C1 segment of cervical spinal cord (tissue), 14 donors: ENCODE measurements at regions not wholly inside any gene's neighbourhood (a gene's known extent, or its start where the extent isn't known, plus 50 kb on each side); places are given as distances from the start of the nearest gene placed in this dataset.

Experiments
- DNase-seq, 14 donors: peaks; one replicate each; lab custom pipeline; 2025; lab: John Stamatoyannopoulos, UW

DNA sequence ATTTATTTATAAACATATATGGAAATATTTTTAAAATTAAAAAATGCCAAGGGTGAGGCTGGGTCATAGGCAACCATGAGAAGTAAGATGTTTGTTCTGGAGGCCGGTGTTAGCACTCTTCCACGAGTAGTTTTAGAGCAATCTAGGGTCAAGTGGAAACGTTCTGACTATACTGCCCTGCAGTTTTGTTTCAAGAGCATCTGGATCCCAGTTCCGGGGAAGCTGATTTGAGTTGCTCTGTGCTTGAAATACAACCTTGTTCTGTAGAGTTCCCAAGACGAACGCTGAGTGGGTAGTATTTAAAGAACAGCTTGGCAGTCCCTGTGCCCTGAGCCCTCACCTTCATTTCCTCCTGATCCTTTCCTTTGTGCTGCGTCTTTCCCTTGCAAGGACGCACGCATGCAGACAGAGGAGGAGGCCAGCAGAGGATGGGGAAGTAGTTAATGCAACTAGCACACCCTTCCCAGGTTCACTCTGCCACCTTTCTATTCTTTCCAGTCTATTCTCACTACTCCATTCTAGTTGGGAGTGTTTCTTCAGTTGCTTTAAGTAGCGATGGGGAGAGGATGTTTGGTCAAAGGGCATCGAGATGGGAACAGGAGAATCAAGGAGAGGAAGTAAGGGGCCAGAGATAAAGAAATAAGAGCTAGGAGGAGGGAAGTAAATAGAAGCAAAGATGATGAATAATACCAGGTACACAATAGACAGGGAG is 68.3 kb upstream of the ZSWIM6 start:
- no peak for DNase-seq

- no peak for DNase-seq
Measured at GRCh38 chr5:61264273-61264661, 67.8 kb upstream of the ZSWIM6 start.

DNA sequence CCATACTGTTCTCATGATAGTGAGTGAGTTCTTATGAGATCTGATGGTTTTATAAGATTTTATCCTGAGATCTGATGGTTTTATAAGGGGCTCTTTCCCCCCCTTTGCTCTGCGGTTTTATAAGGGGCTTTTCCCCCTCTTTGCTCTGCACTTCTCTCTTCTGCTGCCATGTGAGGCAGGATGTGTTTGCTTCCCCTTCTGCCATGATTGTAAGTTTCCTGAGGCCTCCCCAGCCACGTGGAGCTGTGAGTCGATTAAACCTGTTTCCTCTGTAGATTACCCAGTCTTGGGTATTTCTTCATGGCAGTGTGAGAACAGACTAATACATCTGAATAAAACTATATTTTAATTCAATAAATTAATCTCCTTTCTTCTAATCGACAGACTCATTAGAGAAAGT is 64.9 kb upstream of the ZSWIM6 start:
- no peak for DNase-seq

- DNase-seq, result no peak
Measured at GRCh38 chr5:61268871-61269270, 63.2 kb upstream of the ZSWIM6 start.

- DNase-seq, result no peak
Measured at GRCh38 chr5:61270510-61271165, 61.4 kb upstream of the ZSWIM6 start.

GRCh38 chr5:61272688-61273087 is 59.4 kb upstream of the ZSWIM6 start:
- no peak for DNase-seq

GRCh38 chr5:61273279-61273975 is 58.6 kb upstream of the ZSWIM6 start:
- DNase-seq, result no peak

GRCh38 chr5:61274511-61274911 is 57.5 kb upstream of the ZSWIM6 start:
- DNase-seq, result no peak

GRCh38 chr5:61275841-61276240 is 56.2 kb upstream of the ZSWIM6 start:
- DNase-seq, result peak in 6 of 14 donors; percentile 21 to 66 (median 55)

DNA sequence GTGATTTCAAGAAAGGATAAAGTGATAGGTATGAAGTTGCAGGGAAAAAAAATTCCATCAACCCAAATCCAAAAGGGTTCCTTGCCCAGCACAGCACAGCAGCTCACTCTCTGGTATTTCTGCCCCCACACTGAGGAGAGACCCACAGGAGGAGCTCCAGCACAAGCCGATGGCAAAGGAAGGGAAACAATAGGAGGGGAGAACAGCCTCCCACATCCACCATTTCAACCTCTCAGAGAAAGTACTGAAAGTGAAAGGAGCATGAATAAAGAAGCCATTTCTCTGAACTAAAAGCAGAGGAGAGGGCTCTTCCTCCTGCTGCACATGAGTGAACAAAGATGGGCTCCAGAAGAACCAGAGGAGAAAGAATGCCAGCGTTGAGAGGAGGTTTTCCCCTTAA is 54.9 kb upstream of the ZSWIM6 start:
- peak in 2 of 14 donors; percentile 10 to 16 for DNase-seq

DNA sequence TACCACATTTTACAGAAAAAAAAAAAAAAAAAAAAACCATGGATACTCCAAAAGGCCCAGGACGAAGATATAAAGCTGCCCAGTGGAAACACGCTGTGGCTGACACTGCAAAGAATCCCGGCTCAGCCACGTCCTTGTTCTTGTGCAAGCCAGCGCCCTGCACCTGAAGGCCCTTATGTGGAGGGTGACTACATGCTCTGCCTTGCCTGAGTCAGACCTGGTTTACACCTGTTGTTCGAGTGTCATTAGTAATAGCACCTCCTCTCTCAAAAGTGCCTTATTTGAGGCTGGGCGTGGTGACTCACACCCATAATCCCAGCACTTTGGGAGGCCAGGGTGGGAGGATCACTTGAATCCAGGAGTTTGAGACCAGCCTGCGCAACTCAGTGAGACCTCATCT is 54.3 kb upstream of the ZSWIM6 start:
- DNase-seq, result no peak

DNA sequence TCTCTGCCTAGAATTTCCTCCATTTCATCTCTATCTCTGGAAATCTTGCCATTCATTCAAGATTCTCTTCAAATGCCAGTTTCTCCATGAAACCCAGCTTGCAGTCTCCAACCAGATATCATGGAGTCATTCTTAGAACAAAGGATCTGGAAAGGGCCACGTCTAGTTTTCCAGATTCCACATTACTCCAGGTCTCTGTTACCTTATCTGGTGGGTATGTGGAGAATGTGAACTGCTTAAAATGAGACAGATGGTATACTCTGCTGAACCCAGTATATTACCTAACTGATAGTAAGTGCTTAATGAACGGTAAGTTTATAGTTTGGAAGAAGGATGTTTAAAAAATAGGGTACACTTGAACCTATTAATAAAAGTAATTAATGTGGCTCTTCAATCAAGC is 52.3 kb upstream of the ZSWIM6 start:
- DNase-seq, result no peak

GRCh38 chr5:61280205-61280604 is 51.9 kb upstream of the ZSWIM6 start:
- no peak for DNase-seq

DNA sequence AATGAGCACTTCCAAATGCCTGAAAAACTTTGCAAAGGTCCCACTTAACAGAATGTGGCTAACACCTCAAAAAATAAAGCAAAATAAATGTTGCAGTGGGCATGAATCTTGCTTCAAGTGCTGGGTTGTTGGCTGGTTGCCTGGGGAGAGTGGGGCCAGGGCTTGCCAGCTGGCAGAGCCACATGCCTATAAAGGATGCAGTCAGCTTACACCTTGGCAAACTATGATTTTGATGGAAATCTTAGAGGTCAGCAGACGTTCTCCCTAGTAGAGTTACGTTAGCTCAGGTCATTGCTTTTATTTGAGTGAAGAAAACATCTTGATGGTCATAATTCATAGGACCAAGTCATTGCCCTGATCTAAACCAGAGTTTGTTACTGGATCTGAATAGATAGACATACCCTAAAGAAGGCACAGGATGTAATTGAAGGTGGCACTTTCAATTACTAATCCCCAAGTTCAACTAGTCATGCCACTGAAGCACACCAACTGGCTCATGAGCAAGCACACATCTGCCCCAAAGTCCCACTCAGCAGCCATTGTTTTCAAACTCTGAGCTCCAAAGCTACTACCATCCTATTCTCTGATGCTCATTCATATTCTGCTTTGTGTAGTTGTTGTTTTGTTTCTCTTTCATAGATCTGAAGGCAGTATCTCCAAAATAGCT is 51.2 kb upstream of the ZSWIM6 start:
- DNase-seq, result peak in 1 of 14 donors; percentile 33

GRCh38 chr5:61281686-61282085 is 50.4 kb upstream of the ZSWIM6 start:
- no peak for DNase-seq
